Liver (tissue), 8 donors: ENCODE measurements at regions not wholly inside any gene's neighbourhood (a gene's known extent, or its start where the extent isn't known, plus 50 kb on each side); places are given as distances from the start of the nearest gene placed in this dataset.

ENCODE experiments used
- DNase-seq: peaks from one replicate; pipeline ENCODE4 v3.0.0-alpha.2; 2017; ENCODE audit warnings: low spot score
- H3K27ac ChIP-seq, 2 donors: one replicate each; pipeline ENCODE4 v1.7.0; 2013; ENCODE audit warnings: inconsistent platforms in 2 of 2, low read length in 2 of 2, control low read depth in 1 of 2, low read depth in 1 of 2, mild to moderate bottlenecking in 1 of 2
- H3K27me3 ChIP-seq, 4 donors: one replicate each; pipeline versions ENCODE4 v1.6.1 to v1.7.0; 2013; ENCODE audit warnings: low read length in 3 of 4, inconsistent platforms in 1 of 4, mild to moderate bottlenecking in 1 of 4, moderate library complexity in 1 of 4; ENCODE audit not compliant: control insufficient read depth in 4 of 4, insufficient read depth in 4 of 4
- H3K36me3 ChIP-seq, 4 donors: one replicate each; pipeline versions ENCODE4 v1.6.1 to v1.7.0; 2013; ENCODE audit warnings: low read length in 3 of 4, mild to moderate bottlenecking in 3 of 4, low read depth in 1 of 4, moderate library complexity in 1 of 4; ENCODE audit not compliant: control insufficient read depth in 4 of 4, insufficient read depth in 3 of 4
- H3K4me1 ChIP-seq, 4 donors: one replicate each; pipeline versions ENCODE4 v1.6.1 to v1.7.0; 2013; ENCODE audit warnings: low read length in 3 of 4, mild to moderate bottlenecking in 3 of 4, moderate library complexity in 1 of 4; ENCODE audit not compliant: control insufficient read depth in 4 of 4, insufficient read depth in 4 of 4
- H3K4me3 ChIP-seq, 3 donors: one replicate each; pipeline versions ENCODE4 v1.6.1 to v1.7.0; 2013; ENCODE audit warnings: low read length in 3 of 3, control low read depth in 1 of 3, low read depth in 1 of 3, mild to moderate bottlenecking in 1 of 3
- H3K9ac ChIP-seq, 2 donors: one replicate each; pipeline ENCODE4 v1.7.0; 2013; ENCODE audit warnings: low read length in 2 of 2, mild to moderate bottlenecking in 2 of 2, moderate library complexity in 2 of 2, control low read depth in 1 of 2, low read depth in 1 of 2
- H3K9me3 ChIP-seq, 4 donors: one replicate each; pipeline versions ENCODE4 v1.6.1 to v1.7.0; 2013; ENCODE audit warnings: low read length in 3 of 4; ENCODE audit not compliant: control insufficient read depth in 4 of 4
- EGR1 ChIP-seq, 2 donors: IDR thresholded peaks; 2 replicates each; pipeline ENCODE4 v1.6.1; 2016 to 2018; ENCODE audit warnings: antibody characterized with exemption in 2 of 2, low read depth in 2 of 2
- FOXA1 ChIP-seq: IDR thresholded peaks from 2 replicates; pipeline ENCODE4 v1.6.1; 2016; ENCODE audit warnings: antibody characterized with exemption
- FOXA2 ChIP-seq: IDR thresholded peaks from 2 replicates; pipeline ENCODE4 v1.6.1; 2016; ENCODE audit warnings: antibody characterized with exemption
- GABPA ChIP-seq, 2 donors: IDR thresholded peaks in 1 of 2; conservative IDR thresholded peaks in 1 of 2; 2 replicates each; pipeline ENCODE4 v1.6.1; 2016; ENCODE audit warnings: antibody characterized with exemption in 2 of 2, mild to moderate bottlenecking in 1 of 2, moderate library complexity in 1 of 2
- HNF4A ChIP-seq, 2 donors: conservative IDR thresholded peaks; 2 replicates each; pipeline ENCODE4 v1.6.1; 2016; ENCODE audit warnings: antibody characterized with exemption in 2 of 2, mild to moderate bottlenecking in 2 of 2
- HNF4G ChIP-seq: IDR thresholded peaks from 2 replicates; pipeline ENCODE4 v1.6.1; 2016; ENCODE audit warnings: antibody characterized with exemption
- JUND ChIP-seq, 2 donors: IDR thresholded peaks; 2 replicates each; pipeline ENCODE4 v1.6.1; 2016; ENCODE audit warnings: antibody characterized with exemption in 2 of 2
- MAX ChIP-seq: IDR thresholded peaks from 2 replicates; pipeline ENCODE4 v1.6.1; 2016; ENCODE audit warnings: antibody characterized with exemption
- NR2F2 ChIP-seq: IDR thresholded peaks from 2 replicates; pipeline ENCODE4 v1.6.1; 2016; ENCODE audit warnings: antibody characterized with exemption
- RAD21 ChIP-seq, 2 donors: IDR thresholded peaks; 2 replicates each; pipeline ENCODE4 v1.6.1; 2016; ENCODE audit warnings: antibody characterized with exemption in 2 of 2, mild to moderate bottlenecking in 2 of 2
- RXRA ChIP-seq, 2 donors: IDR thresholded peaks; 2 replicates each; pipeline ENCODE4 v1.6.1; 2017 to 2018; ENCODE audit warnings: antibody characterized with exemption in 2 of 2, mild to moderate bottlenecking in 1 of 2
- SP1 ChIP-seq: IDR thresholded peaks from 2 replicates; pipeline ENCODE4 v1.6.1; 2018; ENCODE audit warnings: antibody characterized with exemption, mild to moderate bottlenecking
- TAF1 ChIP-seq: conservative IDR thresholded peaks from 2 replicates; pipeline ENCODE4 v1.6.1; 2016; ENCODE audit warnings: antibody characterized with exemption, mild to moderate bottlenecking
- YY1 ChIP-seq: IDR thresholded peaks from 2 replicates; pipeline ENCODE4 v1.6.1; 2016; ENCODE audit warnings: antibody characterized with exemption, mild to moderate bottlenecking
- ZBTB33 ChIP-seq: IDR thresholded peaks from 2 replicates; pipeline ENCODE4 v1.6.1; 2016; ENCODE audit warnings: antibody characterized with exemption
- WGBS: extraction: QIAGEN DNeasy Blood & Tissue Kit; methylation state at CpG from one replicate; pipeline ENCODE4 v1.1.7; 2013; 5-methylcytosine and 5-hydroxymethylcytosine counted together
- TF ChIP-seq, protein P1 (sequence below): IDR thresholded peaks from 2 replicates; pipeline ENCODE4 v1.6.1; 2016; ENCODE audit warnings: antibody characterized with exemption, mild to moderate bottlenecking
- TF ChIP-seq, protein P2 (sequence below): IDR thresholded peaks from 2 replicates; pipeline ENCODE4 v1.6.1; 2016; ENCODE audit warnings: antibody characterized with exemption
- TF ChIP-seq, protein P3 (sequence below): fragments of 150-350 bp; IDR thresholded peaks from 2 replicates; pipeline ENCODE4 v1.5.1; 2017; ENCODE audit warnings: improper control_type of control experiment, low read depth, low read length; ENCODE audit not compliant: missing input control
- donor health status: healthy.
- donor health status: healthy.
- donor health status: healthy.
- donor health status: healthy.
- donor health status: healthy.

DNA sequence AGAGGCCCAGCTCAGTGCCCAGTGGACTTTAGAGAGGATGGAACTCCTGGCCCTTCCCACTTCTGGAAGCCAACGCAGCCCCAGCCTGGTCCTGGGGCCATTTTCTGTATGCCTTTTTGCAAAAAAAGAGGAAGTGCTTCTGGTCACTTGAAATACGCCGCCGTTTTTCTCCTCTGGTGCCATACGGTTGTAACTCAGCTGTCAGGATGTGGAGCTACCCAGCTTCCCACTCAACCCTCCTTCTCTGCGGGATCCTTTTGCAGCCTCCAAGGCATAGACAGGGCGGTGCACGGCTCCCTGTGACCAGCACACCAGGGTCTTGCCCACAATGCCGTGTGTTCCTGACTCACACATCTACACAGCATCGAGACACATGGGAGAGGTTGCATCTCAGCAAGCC, 369.6 kb downstream of the TCERG1L start:
- Histone ChIP-seq H3K27me3 (peaks cover 0 to 4% (median 0%) of the 10 kb centered on the region in 4 donors), H3K4me3 (no peak overlapping the region), H3K9me3 (no peaks in the 10 kb centered on the region), H3K36me3 (no peaks in the 10 kb centered on the region), H3K27ac (no peak overlapping the region), H3K9ac (no peak overlapping the region), H3K4me1 (no peaks in the 10 kb centered on the region)
- 71% methylated on average over 10 of the region's 10 CpGs for WGBS
- no peak for DNase-seq
- TF ChIP-seq JUND (IDR thresholded peaks at IDR 0.05) (no peak), NR2F2 (no peak), MAX (no peak), HNF4A (conservative IDR thresholded peaks at IDR 0.05) (no peak), FOXA1 (no peak), SP1 (no peak), HNF4G (no peak), TAF1 (no peak), EGR1 (IDR thresholded peaks at IDR 0.05; ENCODE audit: low read depth in 2 of 2) (no peak), RXRA (IDR thresholded peaks at IDR 0.05) (no peak), GABPA (IDR thresholded peaks at IDR 0.05 in 1 of 2, conservative IDR thresholded peaks at IDR 0.05 in 1 of 2) (no peak), ZBTB33 (no peak), FOXA2 (no peak)
- TF ChIP-seq, protein P1, sequence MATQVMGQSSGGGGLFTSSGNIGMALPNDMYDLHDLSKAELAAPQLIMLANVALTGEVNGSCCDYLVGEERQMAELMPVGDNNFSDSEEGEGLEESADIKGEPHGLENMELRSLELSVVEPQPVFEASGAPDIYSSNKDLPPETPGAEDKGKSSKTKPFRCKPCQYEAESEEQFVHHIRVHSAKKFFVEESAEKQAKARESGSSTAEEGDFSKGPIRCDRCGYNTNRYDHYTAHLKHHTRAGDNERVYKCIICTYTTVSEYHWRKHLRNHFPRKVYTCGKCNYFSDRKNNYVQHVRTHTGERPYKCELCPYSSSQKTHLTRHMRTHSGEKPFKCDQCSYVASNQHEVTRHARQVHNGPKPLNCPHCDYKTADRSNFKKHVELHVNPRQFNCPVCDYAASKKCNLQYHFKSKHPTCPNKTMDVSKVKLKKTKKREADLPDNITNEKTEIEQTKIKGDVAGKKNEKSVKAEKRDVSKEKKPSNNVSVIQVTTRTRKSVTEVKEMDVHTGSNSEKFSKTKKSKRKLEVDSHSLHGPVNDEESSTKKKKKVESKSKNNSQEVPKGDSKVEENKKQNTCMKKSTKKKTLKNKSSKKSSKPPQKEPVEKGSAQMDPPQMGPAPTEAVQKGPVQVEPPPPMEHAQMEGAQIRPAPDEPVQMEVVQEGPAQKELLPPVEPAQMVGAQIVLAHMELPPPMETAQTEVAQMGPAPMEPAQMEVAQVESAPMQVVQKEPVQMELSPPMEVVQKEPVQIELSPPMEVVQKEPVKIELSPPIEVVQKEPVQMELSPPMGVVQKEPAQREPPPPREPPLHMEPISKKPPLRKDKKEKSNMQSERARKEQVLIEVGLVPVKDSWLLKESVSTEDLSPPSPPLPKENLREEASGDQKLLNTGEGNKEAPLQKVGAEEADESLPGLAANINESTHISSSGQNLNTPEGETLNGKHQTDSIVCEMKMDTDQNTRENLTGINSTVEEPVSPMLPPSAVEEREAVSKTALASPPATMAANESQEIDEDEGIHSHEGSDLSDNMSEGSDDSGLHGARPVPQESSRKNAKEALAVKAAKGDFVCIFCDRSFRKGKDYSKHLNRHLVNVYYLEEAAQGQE: no peak
- TF ChIP-seq, protein P2, sequence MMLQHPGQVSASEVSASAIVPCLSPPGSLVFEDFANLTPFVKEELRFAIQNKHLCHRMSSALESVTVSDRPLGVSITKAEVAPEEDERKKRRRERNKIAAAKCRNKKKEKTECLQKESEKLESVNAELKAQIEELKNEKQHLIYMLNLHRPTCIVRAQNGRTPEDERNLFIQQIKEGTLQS: no peak

- TF ChIP-seq HNF4G (no peak), FOXA1 (no peak), MAX (no peak), GABPA (IDR thresholded peaks at IDR 0.05 in 1 of 2, conservative IDR thresholded peaks at IDR 0.05 in 1 of 2) (no peak), NR2F2 (no peak), RAD21 (IDR thresholded peaks at IDR 0.05) (no peak), RXRA (IDR thresholded peaks at IDR 0.05) (no peak), SP1 (no peak), TAF1 (no peak), HNF4A (conservative IDR thresholded peaks at IDR 0.05) (no peak), FOXA2 (no peak), YY1 (no peak), EGR1 (IDR thresholded peaks at IDR 0.05; ENCODE audit: low read depth in 2 of 2) (no peak), JUND (IDR thresholded peaks at IDR 0.05) (no peak)
- TF ChIP-seq, protein P2: no peak
- TF ChIP-seq, protein P3, sequence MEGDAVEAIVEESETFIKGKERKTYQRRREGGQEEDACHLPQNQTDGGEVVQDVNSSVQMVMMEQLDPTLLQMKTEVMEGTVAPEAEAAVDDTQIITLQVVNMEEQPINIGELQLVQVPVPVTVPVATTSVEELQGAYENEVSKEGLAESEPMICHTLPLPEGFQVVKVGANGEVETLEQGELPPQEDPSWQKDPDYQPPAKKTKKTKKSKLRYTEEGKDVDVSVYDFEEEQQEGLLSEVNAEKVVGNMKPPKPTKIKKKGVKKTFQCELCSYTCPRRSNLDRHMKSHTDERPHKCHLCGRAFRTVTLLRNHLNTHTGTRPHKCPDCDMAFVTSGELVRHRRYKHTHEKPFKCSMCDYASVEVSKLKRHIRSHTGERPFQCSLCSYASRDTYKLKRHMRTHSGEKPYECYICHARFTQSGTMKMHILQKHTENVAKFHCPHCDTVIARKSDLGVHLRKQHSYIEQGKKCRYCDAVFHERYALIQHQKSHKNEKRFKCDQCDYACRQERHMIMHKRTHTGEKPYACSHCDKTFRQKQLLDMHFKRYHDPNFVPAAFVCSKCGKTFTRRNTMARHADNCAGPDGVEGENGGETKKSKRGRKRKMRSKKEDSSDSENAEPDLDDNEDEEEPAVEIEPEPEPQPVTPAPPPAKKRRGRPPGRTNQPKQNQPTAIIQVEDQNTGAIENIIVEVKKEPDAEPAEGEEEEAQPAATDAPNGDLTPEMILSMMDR: no peak
- Histone ChIP-seq H3K27me3 (no peaks in the 10 kb centered on the region), H3K36me3 (no peaks in the 10 kb centered on the region), H3K4me1 (no peaks in the 10 kb centered on the region), H3K9me3 (no peaks in the 10 kb centered on the region), H3K27ac (no peak overlapping the region), H3K9ac (no peak overlapping the region), H3K4me3 (no peak overlapping the region)
- no peak for DNase-seq
- WGBS: 90% methylated on average over 5 of the region's 5 CpGs
Observed at GRCh38 chr10:130952086-130952485, 359.4 kb downstream of the TCERG1L start.
